GM18870 (cell line): ENCODE measurements at regions not wholly inside any gene's neighbourhood (a gene's known extent, or its start where the extent isn't known, plus 50 kb on each side); places are given as distances from the start of the nearest gene placed in this dataset.
A peak's percentile ranks its signal among the peaks of the same experiment; 100 is the strongest.
"Not testable (repeated sequence)": the region's sequence is repeated elsewhere in the genome, so short reads cannot be mapped to it uniquely, and the experiment has no call there.

Source experiments
- ATAC-seq: cut with Tn5 transposase; IDR thresholded peaks from one replicate; pipeline ENCODE4 v1.9.1; 2021; ENCODE audit warnings: moderate library complexity; ENCODE audit not compliant: unreplicated experiment

GRCh38 chr10:42367532-42368230 lies 270.7 kb downstream of the ZNF33B start:
- ATAC-seq = peak; percentile 91

GRCh38 chr10:42351745-42352144 lies 286.6 kb downstream of the ZNF33B start:
- no peak for ATAC-seq

- ATAC-seq = not testable (repeated sequence)
These were observed 301.6 kb downstream of the ZNF33B start for GRCh38 chr10:42336593-42337337.

- ATAC-seq = not testable (repeated sequence)
These were observed 302.6 kb downstream of the ZNF33B start for GRCh38 chr10:42335653-42336296.

DNA sequence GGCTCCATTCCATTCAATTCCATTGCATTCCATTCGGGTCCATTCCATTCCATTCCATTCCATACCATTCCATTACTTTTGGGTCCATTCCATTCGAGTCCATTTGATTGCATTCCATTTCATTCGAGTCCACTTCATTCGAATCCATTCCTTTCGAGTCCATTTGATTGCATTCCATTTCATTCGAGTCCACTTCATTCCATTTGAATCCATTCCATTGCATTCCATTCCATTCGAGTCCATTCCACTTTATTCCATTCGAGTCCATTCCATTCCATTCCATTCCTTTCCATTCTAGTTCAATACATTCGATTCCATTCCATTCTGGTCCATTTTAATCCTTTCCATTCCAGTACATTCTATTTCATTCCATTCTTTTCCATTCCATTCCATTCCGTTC lies 334.0 kb downstream of the ZNF33B start:
- ATAC-seq = no peak

GRCh38 chr10:42281896-42282295 lies 356.5 kb downstream of the ZNF33B start:
- ATAC-seq = not testable (repeated sequence)

- not testable (repeated sequence) for ATAC-seq
These were observed 368.6 kb downstream of the ZNF33B start for GRCh38 chr10:42269788-42270187.

DNA sequence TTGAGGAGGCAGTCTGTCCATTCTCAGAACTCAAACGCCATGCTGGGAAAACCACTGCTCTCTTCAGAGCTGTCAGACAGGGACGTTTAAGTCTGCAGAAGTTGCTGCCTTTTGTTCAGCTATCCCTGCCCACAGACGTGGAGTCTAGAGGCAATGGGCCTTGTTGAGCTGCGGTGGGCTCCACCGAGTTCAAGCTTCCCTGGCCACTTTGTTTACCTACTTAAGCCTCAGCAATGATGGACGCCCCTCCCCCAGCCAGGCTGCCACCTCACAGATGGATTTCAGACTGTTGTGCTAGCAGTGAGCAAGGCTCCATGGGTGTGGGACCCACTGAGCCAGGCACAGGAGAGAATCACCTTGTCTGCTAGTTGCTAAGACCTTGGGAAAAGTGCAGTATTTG lies 375.1 kb downstream of the ZNF33B start:
- ATAC-seq = not testable (repeated sequence)

GRCh38 chr10:42243002-42243401 lies 395.4 kb downstream of the ZNF33B start:
- not testable (repeated sequence) for ATAC-seq

DNA sequence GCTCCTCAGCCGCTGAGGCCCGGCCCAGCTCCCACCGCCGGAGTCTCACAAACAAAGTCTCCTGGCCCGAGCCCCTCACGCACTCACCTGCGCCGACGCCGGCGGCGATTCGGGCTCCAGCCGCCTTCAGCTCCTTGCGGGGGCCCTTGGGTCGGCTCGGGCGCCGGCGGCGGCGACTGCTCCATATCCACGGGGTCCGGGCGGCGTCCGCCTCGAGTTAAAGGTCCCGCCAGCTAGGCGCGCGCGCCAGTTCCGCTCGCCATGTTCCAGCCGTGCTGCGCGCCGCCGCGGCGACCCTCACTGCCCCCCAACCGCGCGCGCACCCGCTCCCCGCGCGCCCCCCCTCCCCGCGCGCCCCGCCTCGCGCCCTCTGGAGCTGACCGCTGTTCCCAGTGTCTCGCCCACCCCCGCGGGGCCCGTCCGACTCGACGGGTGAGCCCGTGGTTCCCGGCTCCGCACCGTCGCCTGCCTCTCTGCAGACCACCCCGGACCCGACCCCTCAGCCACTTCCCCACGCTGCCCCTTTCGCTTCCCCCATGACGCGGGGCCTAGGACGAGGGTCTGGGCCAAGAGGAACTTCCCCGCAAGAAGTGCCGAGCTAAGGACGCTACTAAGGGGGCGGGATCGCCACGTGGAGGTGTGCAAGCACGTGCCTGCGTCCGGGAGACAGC lies 396.1 kb downstream of the ZNF33B start:
- ATAC-seq = no peak

- not testable (repeated sequence) for ATAC-seq
These were observed 402.0 kb downstream of the ZNF33B start for GRCh38 chr10:42236401-42236800.

- not testable (repeated sequence) for ATAC-seq
These were observed 402.6 kb downstream of the ZNF33B start for GRCh38 chr10:42235736-42236135.

GRCh38 chr10:42235241-42235640 lies 403.1 kb downstream of the ZNF33B start:
- not testable (repeated sequence) for ATAC-seq

- ATAC-seq = not testable (repeated sequence)
These were observed 403.9 kb downstream of the ZNF33B start for GRCh38 chr10:42234506-42234905.

GRCh38 chr10:42233461-42234206 lies 404.7 kb downstream of the ZNF33B start:
- ATAC-seq = not testable (repeated sequence)

DNA sequence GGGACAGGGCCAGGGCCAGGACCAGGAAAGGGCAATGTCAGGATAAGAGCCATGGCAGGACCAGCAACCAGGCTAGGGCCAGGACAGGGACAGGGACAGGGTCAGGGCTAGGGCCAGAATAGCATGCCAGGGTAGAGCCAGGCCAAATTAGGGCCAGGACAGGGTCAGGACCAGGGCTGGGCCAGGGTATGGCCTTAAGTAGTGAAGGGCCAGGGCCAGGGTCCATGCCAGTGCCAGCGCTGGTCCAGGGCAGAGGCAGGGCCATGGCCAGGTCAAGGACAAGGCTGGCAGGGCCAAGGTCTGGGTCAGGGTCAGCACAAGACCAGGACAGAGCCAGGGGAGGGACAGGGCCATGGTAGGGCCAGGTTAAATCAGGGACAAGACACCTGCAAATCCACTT lies 405.4 kb downstream of the ZNF33B start:
- ATAC-seq = not testable (repeated sequence)

- ATAC-seq = not testable (repeated sequence)
These were observed 407.6 kb downstream of the ZNF33B start for GRCh38 chr10:42230812-42231211.

DNA sequence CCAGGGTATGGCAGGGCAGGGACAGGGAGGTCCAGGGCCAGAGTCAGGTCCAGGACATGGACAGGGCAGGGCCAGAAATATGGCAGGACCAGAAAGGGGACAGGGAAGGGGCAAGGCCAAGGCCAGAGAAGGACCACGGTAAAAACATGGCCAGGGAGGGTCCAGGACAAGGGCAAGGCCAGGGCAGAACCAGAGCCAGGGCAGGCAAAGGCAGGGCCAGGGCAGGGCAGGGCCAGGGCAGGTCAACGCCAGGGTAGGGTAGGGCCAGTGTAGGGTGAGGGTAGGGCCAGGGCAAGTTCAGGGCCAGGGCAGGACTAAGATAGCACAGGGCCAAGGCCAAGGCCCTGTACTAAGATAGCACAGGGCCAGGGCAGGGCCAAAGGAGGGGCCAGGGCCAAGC lies 408.3 kb downstream of the ZNF33B start:
- ATAC-seq = not testable (repeated sequence)

GRCh38 chr10:42227859-42228258 lies 410.5 kb downstream of the ZNF33B start:
- not testable (repeated sequence) for ATAC-seq

DNA sequence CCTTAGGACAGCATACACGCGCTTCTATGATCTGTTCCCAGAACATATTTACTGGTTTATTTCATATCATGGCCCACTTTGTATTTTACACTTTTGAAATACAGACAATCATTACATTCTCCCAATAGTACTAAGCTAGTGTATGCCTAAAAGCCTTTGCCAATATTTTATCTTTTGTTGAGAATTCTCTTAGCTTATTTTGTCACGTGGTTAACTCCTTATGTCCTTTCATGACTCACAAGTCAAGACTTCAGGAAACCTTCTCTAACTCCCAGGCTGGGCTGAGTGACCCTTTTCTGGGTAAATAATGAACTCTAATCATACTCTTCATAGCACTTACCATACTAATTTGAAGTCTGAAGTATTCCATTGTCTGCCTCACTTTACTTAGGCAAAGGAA lies 444.8 kb downstream of the ZNF33B start:
- ATAC-seq = not testable (repeated sequence)
